IPS-18a (cell line): ENCODE measurements at regions not wholly inside any gene's neighbourhood (a gene's known extent, or its start where the extent isn't known, plus 50 kb on each side); places are given as distances from the start of the nearest gene placed in this dataset.
"Not testable (repeated sequence)": the region's sequence is repeated elsewhere in the genome, so short reads cannot be mapped to it uniquely, and the experiment has no call there.

Experiments
- H3K27ac ChIP-seq: one replicate; pipeline ENCODE4 v1.5.1; 2013; ENCODE audit warnings: low read length
- H3K27me3 ChIP-seq: one replicate; pipeline ENCODE4 v1.6.1; 2013; ENCODE audit warnings: mild to moderate bottlenecking, low read length; ENCODE audit not compliant: control insufficient read depth, insufficient read depth
- H3K36me3 ChIP-seq: one replicate; pipeline ENCODE4 v1.6.1; 2013; ENCODE audit warnings: low read depth, low read length; ENCODE audit not compliant: control insufficient read depth
- H3K4me1 ChIP-seq: one replicate; pipeline ENCODE4 v1.6.1; 2013; ENCODE audit warnings: low read depth, low read length; ENCODE audit not compliant: control insufficient read depth
- H3K4me3 ChIP-seq: one replicate; pipeline ENCODE4 v1.5.1; 2013; ENCODE audit warnings: low read length
- H3K9ac ChIP-seq: one replicate; pipeline ENCODE4 v1.6.1; 2013; ENCODE audit warnings: mild to moderate bottlenecking, low read length, moderate library complexity
- H3K9me3 ChIP-seq: one replicate; pipeline ENCODE4 v1.6.1; 2013; ENCODE audit warnings: low read depth, low read length; ENCODE audit not compliant: control insufficient read depth

DNA sequence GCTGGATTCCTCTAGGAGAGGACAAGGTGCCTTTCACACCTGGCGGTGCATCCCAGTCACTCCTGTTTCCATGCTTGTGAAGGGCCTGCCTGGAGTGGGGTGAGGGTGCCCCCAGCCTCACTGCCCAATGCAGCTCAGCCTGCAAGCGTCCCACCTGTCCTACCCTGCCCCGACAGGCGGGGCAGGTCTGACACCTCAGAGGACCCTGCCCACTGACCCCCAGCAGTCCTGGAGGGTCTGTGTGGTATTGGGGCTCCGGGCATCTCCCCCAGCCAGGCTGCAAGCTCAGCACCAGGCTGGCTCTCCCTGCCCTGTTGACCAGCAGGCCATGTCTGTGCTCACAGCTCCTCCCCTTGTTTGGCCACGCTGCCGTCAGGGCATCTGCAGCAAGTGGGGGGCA, 194.9 kb downstream of the LIPI start:
- H3K4me3 ChIP-seq, H3K9me3 ChIP-seq: not testable (repeated sequence)

GRCh38 chr21:14013623-14014498, 196.9 kb downstream of the LIPI start:
- not testable (repeated sequence) for H3K27ac ChIP-seq, H3K4me3 ChIP-seq, H3K36me3 ChIP-seq, H3K4me1 ChIP-seq, H3K27me3 ChIP-seq, H3K9ac ChIP-seq, H3K9me3 ChIP-seq

More for the DNA sequence above, 194.9 kb downstream of the LIPI start:
- not testable (repeated sequence) for H3K36me3 ChIP-seq, H3K9ac ChIP-seq, H3K27me3 ChIP-seq, H3K27ac ChIP-seq, H3K4me1 ChIP-seq

DNA sequence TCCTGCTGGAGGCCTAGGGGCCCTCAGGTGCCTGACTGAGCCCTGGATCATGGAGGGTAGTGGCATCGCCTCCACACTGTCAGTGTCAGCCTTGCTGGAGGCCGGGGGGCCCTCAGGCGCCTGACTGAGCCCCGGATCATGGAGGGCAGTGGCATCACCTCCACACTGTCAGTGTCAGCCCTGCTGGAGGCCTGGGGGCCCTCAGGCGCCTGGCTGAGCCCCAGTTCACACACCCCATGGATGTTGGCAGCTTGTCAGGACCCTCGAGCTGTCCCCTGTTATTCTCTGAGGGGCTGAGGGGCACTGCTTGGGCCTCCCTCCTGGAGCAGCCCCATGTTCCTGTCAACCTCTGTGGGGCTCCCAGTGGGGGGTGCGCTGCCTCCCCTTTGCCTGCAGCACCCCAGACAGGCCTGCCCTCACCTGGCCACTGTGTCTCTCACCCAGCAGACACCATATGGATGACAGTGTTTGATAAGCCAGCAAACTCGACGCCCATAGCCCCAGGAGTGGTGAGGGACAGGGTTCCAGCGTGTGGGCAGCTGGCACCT, 197.6 kb downstream of the LIPI start:
- no peaks in the 10 kb centered on the region for H3K27me3 ChIP-seq
- H3K9me3 ChIP-seq: no peaks in the 10 kb centered on the region
- H3K36me3 ChIP-seq: no peaks in the 10 kb centered on the region
- H3K27ac ChIP-seq: no peak overlapping the region
- H3K4me3 ChIP-seq: no peak overlapping the region
- no peak overlapping the region for H3K9ac ChIP-seq
- no peaks in the 10 kb centered on the region for H3K4me1 ChIP-seq

- Histone ChIP-seq H3K27me3 (no peaks in the 10 kb centered on the region), H3K4me3 (no peak overlapping the region), H3K9ac (no peak overlapping the region), H3K36me3 (no peaks in the 10 kb centered on the region), H3K9me3 (no peaks in the 10 kb centered on the region), H3K4me1 (no peaks in the 10 kb centered on the region), H3K27ac (no peak overlapping the region)
Measured at GRCh38 chr21:14012409-14012808, 198.3 kb downstream of the LIPI start.

DNA sequence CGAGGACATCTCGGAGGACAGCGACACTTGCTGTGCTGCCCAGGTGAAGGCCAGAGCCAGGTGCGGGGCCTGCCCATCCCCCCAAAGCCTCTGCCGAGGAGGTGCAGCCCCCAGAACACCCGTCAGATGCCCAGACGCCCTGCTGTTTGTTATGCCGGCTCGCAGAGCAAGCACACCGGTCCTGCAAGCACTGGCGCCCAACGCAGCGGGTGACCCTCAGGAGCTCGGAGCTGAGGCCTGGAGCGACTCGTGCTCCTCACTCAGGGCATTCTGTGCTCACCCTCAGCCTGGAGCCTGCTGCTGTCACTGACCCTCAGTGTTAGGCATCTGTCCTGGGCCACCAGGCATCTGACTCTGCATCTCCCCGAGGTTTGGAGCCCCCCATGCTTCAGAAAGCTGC, 199.0 kb downstream of the LIPI start:
- H3K4me1 ChIP-seq, H3K9me3 ChIP-seq, H3K4me3 ChIP-seq, H3K27me3 ChIP-seq, H3K9ac ChIP-seq, H3K27ac ChIP-seq, H3K36me3 ChIP-seq: not testable (repeated sequence)

- not testable (repeated sequence) for H3K36me3 ChIP-seq, H3K9me3 ChIP-seq, H3K27me3 ChIP-seq, H3K4me1 ChIP-seq, H3K9ac ChIP-seq, H3K27ac ChIP-seq, H3K4me3 ChIP-seq
Measured at GRCh38 chr21:14011149-14011548, 199.6 kb downstream of the LIPI start.

- no peak overlapping the region for H3K4me3 ChIP-seq
- H3K27me3 ChIP-seq: no peaks in the 10 kb centered on the region
- no peaks in the 10 kb centered on the region for H3K36me3 ChIP-seq
- H3K9me3 ChIP-seq: no peaks in the 10 kb centered on the region
- no peaks in the 10 kb centered on the region for H3K4me1 ChIP-seq
- H3K9ac ChIP-seq: no peak overlapping the region
- no peak overlapping the region for H3K27ac ChIP-seq
Measured at GRCh38 chr21:14010729-14011128, 200.0 kb downstream of the LIPI start.

- not testable (repeated sequence) for H3K9ac ChIP-seq, H3K27me3 ChIP-seq, H3K4me3 ChIP-seq, H3K9me3 ChIP-seq, H3K36me3 ChIP-seq, H3K27ac ChIP-seq, H3K4me1 ChIP-seq
Measured at GRCh38 chr21:14009990-14010389, 200.8 kb downstream of the LIPI start.

GRCh38 chr21:14009238-14009981, 201.3 kb downstream of the LIPI start:
- H3K9me3 ChIP-seq, H3K36me3 ChIP-seq: not testable (repeated sequence)

GRCh38 chr21:14008436-14008835, 202.3 kb downstream of the LIPI start:
- H3K27ac ChIP-seq, H3K4me1 ChIP-seq, H3K9me3 ChIP-seq, H3K9ac ChIP-seq, H3K27me3 ChIP-seq, H3K36me3 ChIP-seq, H3K4me3 ChIP-seq: not testable (repeated sequence)

More at GRCh38 chr21:14009238-14009981, 201.3 kb downstream of the LIPI start:
- H3K27ac ChIP-seq, H3K4me3 ChIP-seq, H3K9ac ChIP-seq, H3K27me3 ChIP-seq, H3K4me1 ChIP-seq: not testable (repeated sequence)

GRCh38 chr21:14008006-14008405, 202.7 kb downstream of the LIPI start:
- not testable (repeated sequence) for H3K9ac ChIP-seq, H3K27me3 ChIP-seq, H3K4me1 ChIP-seq, H3K36me3 ChIP-seq, H3K27ac ChIP-seq, H3K9me3 ChIP-seq, H3K4me3 ChIP-seq

DNA sequence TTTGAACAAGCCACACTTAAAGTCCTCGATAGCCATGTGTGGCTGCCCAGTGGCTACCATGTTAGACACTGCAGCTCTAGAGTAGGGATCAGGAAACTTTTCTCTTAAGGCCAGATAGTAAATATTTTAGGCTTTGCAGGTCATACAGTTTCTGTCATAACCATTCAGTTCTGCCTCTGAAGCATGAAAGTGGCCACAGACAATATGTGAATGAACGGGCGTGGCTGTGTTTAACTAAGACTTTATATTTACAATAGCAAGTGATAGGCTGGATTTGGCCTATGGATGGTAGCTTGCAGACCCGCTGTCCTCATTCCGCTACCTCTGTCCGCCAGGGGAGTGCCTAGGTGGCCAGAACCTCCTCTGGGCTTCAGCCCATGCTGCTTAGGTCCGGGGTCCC, 204.6 kb downstream of the LIPI start:
- not testable (repeated sequence) for H3K36me3 ChIP-seq, H3K27ac ChIP-seq, H3K4me3 ChIP-seq, H3K9me3 ChIP-seq, H3K9ac ChIP-seq, H3K27me3 ChIP-seq, H3K4me1 ChIP-seq
